OCI-LY1 (cell line): ENCODE measurements at regions not wholly inside any gene's neighbourhood (a gene's known extent, or its start where the extent isn't known, plus 50 kb on each side); places are given as distances from the start of the nearest gene placed in this dataset.

Experiments
- EZH2 ChIP-seq: fragments of 200-600 bp; sonication (generic), shearing (Covaris generic); IDR thresholded peaks from 2 replicates; pipeline ENCODE4 v1.8.0; 2017; ENCODE audit warnings: borderline replicate concordance, mixed run types, mild to moderate bottlenecking, antibody characterized with exemption, low read length, moderate library complexity, mixed read lengths
- TF ChIP-seq, protein P1 (sequence below): fragments of 200-600 bp; sonication (generic), shearing (Covaris generic); IDR thresholded peaks from 2 replicates; pipeline ENCODE4 v1.5.1; 2017; ENCODE audit warnings: mild to moderate bottlenecking, antibody characterized with exemption, low read length, moderate library complexity, mixed read lengths

- TF ChIP-seq, protein P1, sequence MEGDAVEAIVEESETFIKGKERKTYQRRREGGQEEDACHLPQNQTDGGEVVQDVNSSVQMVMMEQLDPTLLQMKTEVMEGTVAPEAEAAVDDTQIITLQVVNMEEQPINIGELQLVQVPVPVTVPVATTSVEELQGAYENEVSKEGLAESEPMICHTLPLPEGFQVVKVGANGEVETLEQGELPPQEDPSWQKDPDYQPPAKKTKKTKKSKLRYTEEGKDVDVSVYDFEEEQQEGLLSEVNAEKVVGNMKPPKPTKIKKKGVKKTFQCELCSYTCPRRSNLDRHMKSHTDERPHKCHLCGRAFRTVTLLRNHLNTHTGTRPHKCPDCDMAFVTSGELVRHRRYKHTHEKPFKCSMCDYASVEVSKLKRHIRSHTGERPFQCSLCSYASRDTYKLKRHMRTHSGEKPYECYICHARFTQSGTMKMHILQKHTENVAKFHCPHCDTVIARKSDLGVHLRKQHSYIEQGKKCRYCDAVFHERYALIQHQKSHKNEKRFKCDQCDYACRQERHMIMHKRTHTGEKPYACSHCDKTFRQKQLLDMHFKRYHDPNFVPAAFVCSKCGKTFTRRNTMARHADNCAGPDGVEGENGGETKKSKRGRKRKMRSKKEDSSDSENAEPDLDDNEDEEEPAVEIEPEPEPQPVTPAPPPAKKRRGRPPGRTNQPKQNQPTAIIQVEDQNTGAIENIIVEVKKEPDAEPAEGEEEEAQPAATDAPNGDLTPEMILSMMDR: no peak
- TF ChIP-seq EZH2: no peak
Observed at GRCh38 chr19:13640611-13641010, 123.7 kb upstream of the MRI1 start.
